Tibial nerve (tissue), 3 donors: ENCODE measurements at regions not wholly inside any gene's neighbourhood (a gene's known extent, or its start where the extent isn't known, plus 50 kb on each side); places are given as distances from the start of the nearest gene placed in this dataset.

Source experiments
- POLR2A ChIP-seq, 2 donors: fragments of 450-650 bp; IDR thresholded peaks; one replicate each; pipeline ENCODE4 v1.6.1; 2017; ENCODE audit warnings: antibody characterized with exemption in 2 of 2, mild to moderate bottlenecking in 2 of 2, moderate library complexity in 2 of 2
- TF ChIP-seq, protein P1 (sequence below), 5 experiments: fragments of 200-600 bp in 3 of 5; fragments of 450-650 bp in 2 of 5; sonication (generic) in 3 of 5; IDR thresholded peaks; one replicate each; pipeline ENCODE4 v1.5.1; 2016 to 2019; ENCODE audit warnings: antibody characterized with exemption in 5 of 5, mild to moderate bottlenecking in 3 of 5, moderate library complexity in 2 of 5

DNA sequence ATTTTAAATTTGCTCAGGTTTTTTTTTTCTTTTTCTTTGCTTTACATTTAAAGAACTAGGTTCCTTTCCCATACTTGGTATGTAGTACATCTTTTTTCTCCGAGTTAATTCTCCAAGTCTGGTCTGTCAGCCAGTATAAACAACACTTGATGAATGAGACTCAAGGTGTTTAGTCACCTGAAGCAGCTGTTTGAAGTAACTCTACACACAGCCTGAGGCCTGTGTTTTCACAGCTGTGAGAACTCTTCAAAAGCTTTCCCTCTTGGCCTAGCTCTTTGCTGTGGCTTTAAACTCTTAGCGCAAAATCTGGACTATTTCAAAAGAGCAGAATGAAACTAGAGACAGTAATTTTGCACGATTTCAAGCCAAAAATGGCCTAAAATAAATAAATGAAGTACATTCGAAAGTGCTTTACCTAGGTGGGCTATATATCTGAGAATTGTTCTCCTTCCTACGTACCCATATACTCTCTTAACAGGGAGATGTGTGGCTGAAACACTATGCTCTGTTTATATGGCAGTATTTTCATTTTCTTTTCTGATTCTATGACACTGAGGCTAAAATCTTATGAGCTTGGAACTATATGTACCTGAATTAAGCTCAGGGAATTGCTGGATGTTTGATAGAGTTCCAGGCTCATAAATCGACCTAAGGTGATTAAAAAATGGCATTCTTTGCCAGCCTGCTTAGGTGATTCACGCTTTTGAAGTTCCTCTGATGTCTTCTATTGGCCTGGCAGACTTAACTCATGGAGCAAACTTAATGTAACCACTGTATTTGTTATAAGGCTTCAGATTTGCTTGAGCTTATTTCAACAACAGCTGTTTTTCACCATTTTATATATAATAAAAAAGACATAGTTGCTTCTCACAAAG lies 1044.1 kb upstream of the ZEB2 start:
- TF ChIP-seq, protein P1, sequence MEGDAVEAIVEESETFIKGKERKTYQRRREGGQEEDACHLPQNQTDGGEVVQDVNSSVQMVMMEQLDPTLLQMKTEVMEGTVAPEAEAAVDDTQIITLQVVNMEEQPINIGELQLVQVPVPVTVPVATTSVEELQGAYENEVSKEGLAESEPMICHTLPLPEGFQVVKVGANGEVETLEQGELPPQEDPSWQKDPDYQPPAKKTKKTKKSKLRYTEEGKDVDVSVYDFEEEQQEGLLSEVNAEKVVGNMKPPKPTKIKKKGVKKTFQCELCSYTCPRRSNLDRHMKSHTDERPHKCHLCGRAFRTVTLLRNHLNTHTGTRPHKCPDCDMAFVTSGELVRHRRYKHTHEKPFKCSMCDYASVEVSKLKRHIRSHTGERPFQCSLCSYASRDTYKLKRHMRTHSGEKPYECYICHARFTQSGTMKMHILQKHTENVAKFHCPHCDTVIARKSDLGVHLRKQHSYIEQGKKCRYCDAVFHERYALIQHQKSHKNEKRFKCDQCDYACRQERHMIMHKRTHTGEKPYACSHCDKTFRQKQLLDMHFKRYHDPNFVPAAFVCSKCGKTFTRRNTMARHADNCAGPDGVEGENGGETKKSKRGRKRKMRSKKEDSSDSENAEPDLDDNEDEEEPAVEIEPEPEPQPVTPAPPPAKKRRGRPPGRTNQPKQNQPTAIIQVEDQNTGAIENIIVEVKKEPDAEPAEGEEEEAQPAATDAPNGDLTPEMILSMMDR (IDR thresholded peaks at IDR 0.05): no peak
- no peak for TF ChIP-seq POLR2A (IDR thresholded peaks at IDR 0.05)
